HepG2 (cell line): ENCODE measurements at regions not wholly inside any gene's neighbourhood (a gene's known extent, or its start where the extent isn't known, plus 50 kb on each side); places are given as distances from the start of the nearest gene placed in this dataset.

Source experiments
- CEBPB ChIP-seq: IDR thresholded peaks from 2 replicates; pipeline ENCODE4 v1.6.1; 2011; ENCODE audit warnings: low read depth, low read length, improper control_type of control experiment, borderline replicate concordance
- E2F1 ChIP-seq: sonication (generic); formaldehyde crosslinking; IDR thresholded peaks from 2 replicates; pipeline ENCODE4 v1.5.0; 2020; ENCODE audit warnings: missing genetic modification reagents
- JUN ChIP-seq: sonication (generic); formaldehyde crosslinking; IDR thresholded peaks from 2 replicates; pipeline ENCODE4 v1.4.0; 2020; ENCODE audit warnings: mild to moderate bottlenecking, missing genetic modification reagents
- MAX ChIP-seq: IDR thresholded peaks from 2 replicates; pipeline ENCODE4 v1.6.1; 2012; ENCODE audit warnings: inconsistent platforms
- SIN3A ChIP-seq: IDR thresholded peaks from 2 replicates; pipeline ENCODE4 v1.6.1; 2011; ENCODE audit warnings: low read depth, mild to moderate bottlenecking, control low read depth, low read length, borderline replicate concordance
- SMYD3 ChIP-seq: sonication (generic); formaldehyde crosslinking; IDR thresholded peaks from 2 replicates; pipeline ENCODE4 v1.8.1; 2023; ENCODE audit warnings: mild to moderate bottlenecking, missing genetic modification reagents
- STAT5B ChIP-seq: sonication (generic); formaldehyde crosslinking; IDR thresholded peaks from 2 replicates; pipeline ENCODE4 v1.4.0; 2020; ENCODE audit warnings: missing genetic modification reagents
- TAF1 ChIP-seq: sonication (generic); formaldehyde crosslinking; IDR thresholded peaks from 2 replicates; pipeline ENCODE4 v1.4.0; 2020; ENCODE audit warnings: missing genetic modification reagents
- TBL1XR1 ChIP-seq: fragments of 150-350 bp; IDR thresholded peaks from 2 replicates; pipeline ENCODE4 v1.6.1; 2014; ENCODE audit warnings: borderline replicate concordance, low read length; ENCODE audit not compliant: partially characterized antibody
- TRAFD1 ChIP-seq: sonication (generic); formaldehyde crosslinking; IDR thresholded peaks from 2 replicates; pipeline ENCODE4 v1.5.1; 2020; ENCODE audit warnings: missing genetic modification reagents, mild to moderate bottlenecking, borderline replicate concordance
- ZBTB7A ChIP-seq: sonication (generic); formaldehyde crosslinking; IDR thresholded peaks from 2 replicates; pipeline ENCODE4 v1.8.0; 2022; ENCODE audit warnings: mild to moderate bottlenecking, missing genetic modification reagents
- ZNF335 ChIP-seq: sonication (generic); formaldehyde crosslinking; IDR thresholded peaks from 2 replicates; pipeline ENCODE4 v1.4.0; 2020; ENCODE audit warnings: missing genetic modification reagents

- TF ChIP-seq TAF1 (CRISPR knock-in tag), result no peak
- no peak for TF ChIP-seq MAX
- TF ChIP-seq E2F1 (CRISPR knock-in tag), result no peak
- no peak for TF ChIP-seq CEBPB
- TF ChIP-seq ZBTB7A, result no peak
- no peak for TF ChIP-seq TBL1XR1
- no peak for TF ChIP-seq JUN (CRISPR knock-in tag)
- TF ChIP-seq ZNF335, result no peak
- no peak for TF ChIP-seq SMYD3
- no peak for TF ChIP-seq STAT5B
- no peak for TF ChIP-seq TRAFD1 (CRISPR knock-in tag)
- TF ChIP-seq SIN3A, result no peak
Measured at GRCh38 chr15:29533647-29534046, 264.0 kb upstream of the NSMCE3 start.
